ENCODE measurements at regions not wholly inside any gene's neighbourhood (a gene's known extent, or its start where the extent isn't known, plus 50 kb on each side); places are given as distances from the start of the nearest gene placed in this dataset.

DNA sequence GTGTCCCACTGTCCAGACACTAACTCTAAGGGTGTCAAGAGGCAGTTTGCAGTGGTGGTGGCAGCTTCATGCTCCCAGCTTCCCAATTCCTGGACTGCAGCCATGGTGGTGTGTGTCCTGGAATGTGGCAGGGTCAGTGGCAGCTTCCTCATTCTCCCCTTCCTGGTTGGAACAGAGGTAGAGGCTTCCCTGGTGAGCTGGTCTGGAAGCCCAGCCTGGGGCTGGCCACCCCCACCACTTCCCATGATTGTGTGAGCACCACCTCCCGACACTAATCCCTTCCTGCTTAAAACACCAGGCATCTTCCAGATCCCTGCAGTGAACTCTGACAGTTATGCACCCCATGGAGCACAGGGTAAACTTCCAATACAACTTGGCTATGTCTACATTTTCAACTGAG, 134.9 kb downstream of the RAP2A start:
- TF ChIP-seq, protein P1, sequence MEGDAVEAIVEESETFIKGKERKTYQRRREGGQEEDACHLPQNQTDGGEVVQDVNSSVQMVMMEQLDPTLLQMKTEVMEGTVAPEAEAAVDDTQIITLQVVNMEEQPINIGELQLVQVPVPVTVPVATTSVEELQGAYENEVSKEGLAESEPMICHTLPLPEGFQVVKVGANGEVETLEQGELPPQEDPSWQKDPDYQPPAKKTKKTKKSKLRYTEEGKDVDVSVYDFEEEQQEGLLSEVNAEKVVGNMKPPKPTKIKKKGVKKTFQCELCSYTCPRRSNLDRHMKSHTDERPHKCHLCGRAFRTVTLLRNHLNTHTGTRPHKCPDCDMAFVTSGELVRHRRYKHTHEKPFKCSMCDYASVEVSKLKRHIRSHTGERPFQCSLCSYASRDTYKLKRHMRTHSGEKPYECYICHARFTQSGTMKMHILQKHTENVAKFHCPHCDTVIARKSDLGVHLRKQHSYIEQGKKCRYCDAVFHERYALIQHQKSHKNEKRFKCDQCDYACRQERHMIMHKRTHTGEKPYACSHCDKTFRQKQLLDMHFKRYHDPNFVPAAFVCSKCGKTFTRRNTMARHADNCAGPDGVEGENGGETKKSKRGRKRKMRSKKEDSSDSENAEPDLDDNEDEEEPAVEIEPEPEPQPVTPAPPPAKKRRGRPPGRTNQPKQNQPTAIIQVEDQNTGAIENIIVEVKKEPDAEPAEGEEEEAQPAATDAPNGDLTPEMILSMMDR (IDR thresholded peaks at IDR 0.05 in 8 of 11, conservative IDR thresholded peaks at IDR 0.05 in 3 of 11): no peak
- TF ChIP-seq POLR2AphosphoS5 (IDR thresholded peaks at IDR 0.05) (peak in 2 of 3 donors; percentile 18 to 26), POLR2A (IDR thresholded peaks at IDR 0.05) (no peak)
